Cardiac fibroblast (primary cell): ENCODE measurements at regions not wholly inside any gene's neighbourhood (a gene's known extent, or its start where the extent isn't known, plus 50 kb on each side); places are given as distances from the start of the nearest gene placed in this dataset.
"Not testable (repeated sequence)": the region's sequence is repeated elsewhere in the genome, so short reads cannot be mapped to it uniquely, and the experiment has no call there.

ENCODE experiments used
- DNase-seq, 2 donors: peaks; one replicate each; pipeline versions ENCODE4 v3.0.0 to v3.0.0-alpha.2; 2010; ENCODE audit warnings: low read depth in 2 of 2
- H3K4me3 ChIP-seq, 2 donors: replicated peaks in 1 of 2; 1 replicate in 1 of 2; 2 replicates in 1 of 2; pipeline ENCODE4 v1.5.1; 2011; ENCODE audit warnings: low read depth in 2 of 2, low read length in 2 of 2, mild to moderate bottlenecking in 2 of 2, moderate library complexity in 1 of 2
- CTCF ChIP-seq: IDR thresholded peaks from one replicate; pipeline ENCODE4 v1.5.1; 2011; ENCODE audit warnings: low read depth, mild to moderate bottlenecking, low read length, inconsistent platforms

DNA sequence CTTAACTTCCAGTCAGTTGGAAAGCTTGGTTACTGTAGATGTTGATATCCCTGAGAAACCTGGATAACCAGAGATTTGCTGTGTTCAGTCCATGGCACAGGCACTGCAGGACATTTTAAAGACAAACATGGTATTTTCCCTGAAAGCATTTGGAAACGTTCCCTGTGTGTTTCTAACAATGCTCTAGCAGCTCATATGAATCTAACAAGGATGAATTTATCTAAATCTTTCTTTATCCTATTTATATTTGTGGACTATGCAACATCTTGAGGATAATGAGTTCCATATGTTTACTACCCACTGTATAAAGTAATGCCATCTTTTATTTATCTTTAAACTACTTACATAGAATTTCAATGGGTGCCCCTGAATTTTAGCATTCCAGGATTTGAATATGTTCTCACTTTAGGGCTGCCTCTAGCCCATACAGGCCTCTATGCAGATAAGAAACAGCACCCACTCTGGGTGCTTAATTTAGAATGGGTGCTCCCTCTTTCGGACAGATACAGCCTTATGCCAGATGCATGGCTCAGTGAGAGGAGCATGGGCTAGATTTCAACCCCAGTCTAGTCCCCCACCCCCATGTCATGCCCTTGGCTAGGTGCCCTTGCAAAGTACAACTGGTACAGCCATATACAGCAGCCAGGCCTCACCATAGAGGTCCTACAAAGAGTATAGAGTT is 50.6 kb upstream of the NEMP2 start:
- DNase-seq, result no peak
- TF ChIP-seq CTCF, result no peak
- H3K4me3 ChIP-seq, result no peak overlapping the region

DNA sequence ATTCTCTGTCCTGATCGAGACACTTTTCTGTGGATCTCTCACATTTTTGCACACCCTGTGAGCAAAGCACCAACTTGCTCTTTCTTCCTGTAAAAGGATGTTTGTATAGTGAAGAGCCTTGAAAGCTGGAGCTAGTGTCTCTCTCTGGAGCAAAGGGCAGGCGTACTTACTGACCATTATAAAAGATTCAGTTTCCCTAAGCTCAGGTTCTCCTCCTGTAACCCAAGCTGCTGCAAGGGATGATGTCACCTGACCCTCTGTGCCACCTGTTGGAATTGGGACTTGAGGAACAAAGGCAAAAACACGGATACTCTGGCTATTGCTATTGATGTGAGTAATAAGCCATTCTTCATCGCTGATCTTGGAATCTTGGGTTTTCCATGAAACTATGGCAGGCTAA is 52.6 kb upstream of the NEMP2 start:
- DNase-seq, result no peak
- no peak overlapping the region for H3K4me3 ChIP-seq
- TF ChIP-seq CTCF, result no peak

- TF ChIP-seq CTCF, result no peak
- no peak for DNase-seq
- no peak overlapping the region for H3K4me3 ChIP-seq
Observed at GRCh38 chr2:190589008-190589407, 54.5 kb upstream of the NEMP2 start.

DNA sequence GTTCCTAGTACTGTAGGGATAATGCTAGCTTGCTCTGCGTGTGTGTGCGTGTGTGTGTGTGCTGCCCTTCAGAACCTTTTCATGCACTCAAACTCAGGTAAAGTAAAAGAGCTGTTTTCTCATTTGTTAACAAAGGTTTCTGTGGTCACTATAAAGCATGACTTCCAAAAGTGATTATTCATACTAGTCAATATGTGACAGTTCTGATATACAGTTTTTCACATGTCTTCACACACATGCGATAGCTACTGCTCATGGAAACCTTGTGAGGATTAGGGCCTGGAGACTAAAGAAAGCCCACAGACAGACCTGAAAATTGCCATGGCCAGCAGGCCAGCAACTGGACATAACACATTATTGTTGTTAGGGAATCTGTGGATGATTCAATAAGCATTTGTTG is 56.9 kb upstream of the NEMP2 start:
- H3K4me3 ChIP-seq, result no peak overlapping the region
- DNase-seq, result no peak
- TF ChIP-seq CTCF, result no peak

GRCh38 chr2:190592831-190593230 is 56.1 kb upstream of the NAB1 start:
- no peak overlapping the region for H3K4me3 ChIP-seq
- peak in 1 of 2 donors; percentile 65 for DNase-seq
- TF ChIP-seq CTCF, result no peak

DNA sequence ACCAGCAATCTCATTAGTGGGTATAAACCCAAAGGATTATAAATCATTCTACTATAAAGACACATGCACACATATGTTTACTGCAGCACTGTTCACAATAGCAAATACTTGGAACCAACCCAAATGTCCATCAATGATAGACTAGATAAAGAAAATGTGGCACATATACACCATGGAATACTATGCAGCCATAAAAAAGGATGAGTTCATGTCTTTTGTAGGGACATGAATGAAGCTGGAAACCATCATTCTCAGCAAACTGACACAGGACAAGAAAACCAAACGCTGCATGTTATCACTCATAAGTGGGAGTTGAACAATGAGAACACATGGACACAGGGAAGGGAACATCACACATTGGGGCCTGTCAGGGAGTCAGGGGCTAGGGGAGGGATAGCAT is 53.0 kb upstream of the NAB1 start:
- H3K4me3 ChIP-seq, DNase-seq: not testable (repeated sequence)

- H3K4me3 ChIP-seq, result no peak overlapping the region
- no peak for TF ChIP-seq CTCF
- DNase-seq, result peak in 1 of 2 donors; percentile 77
Observed at GRCh38 chr2:190596993-190597392, 51.9 kb upstream of the NAB1 start.
